Activated CD4-positive, CD25-positive, alpha-beta regulatory T cell treated with anti-CD3 and anti-CD28 coated beads, Interleukin-2, amount 50 U/mL, for 16 hours (primary cell): ENCODE measurements at regions not wholly inside any gene's neighbourhood (a gene's known extent, or its start where the extent isn't known, plus 50 kb on each side); places are given as distances from the start of the nearest gene placed in this dataset.

Experiments used
- DNase-seq: peaks from one replicate; pipeline ENCODE4 v3.0.0-alpha.2; 2020; ENCODE audit warnings: low read depth, low spot score

DNA sequence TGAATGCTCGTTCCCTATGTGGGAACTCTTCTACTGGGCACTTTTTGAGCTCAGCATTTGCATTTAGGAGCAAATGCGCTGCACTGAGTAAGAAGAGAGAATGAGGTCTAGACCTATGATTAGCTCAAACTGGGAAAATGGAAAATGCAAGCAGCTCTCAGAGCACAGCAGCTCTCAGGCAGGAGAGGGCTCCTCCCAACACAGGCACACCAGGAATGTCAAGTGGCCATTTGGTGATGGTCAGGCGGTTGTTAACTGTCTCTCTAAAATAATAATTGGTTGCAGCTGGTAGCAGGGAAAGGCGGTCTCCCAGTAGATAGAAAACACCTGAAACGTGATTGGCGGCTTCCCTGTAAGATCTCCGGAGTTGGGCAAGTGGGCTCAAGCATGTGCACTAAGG is 162.0 kb upstream of the ECI2 start:
- no peak for DNase-seq

DNA sequence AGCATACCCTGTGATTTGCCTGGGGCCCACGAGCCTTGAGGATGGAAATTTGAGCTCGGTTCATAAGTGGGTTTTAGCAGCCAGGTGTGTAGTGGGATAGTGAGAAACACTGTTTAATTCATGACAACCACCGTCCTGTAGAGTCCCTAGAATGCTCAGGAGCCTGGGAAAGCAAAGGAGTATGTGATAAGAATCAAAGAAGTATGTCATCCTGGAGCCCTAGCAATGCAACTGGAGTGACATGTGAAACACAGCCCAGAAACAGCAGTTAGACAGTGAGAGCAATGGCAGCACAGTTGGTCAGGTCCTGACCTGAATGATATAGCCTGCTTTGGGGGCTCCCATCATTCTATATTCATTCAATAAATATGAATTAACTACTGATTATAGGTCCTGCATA is 161.2 kb upstream of the ECI2 start:
- DNase-seq, result no peak

DNA sequence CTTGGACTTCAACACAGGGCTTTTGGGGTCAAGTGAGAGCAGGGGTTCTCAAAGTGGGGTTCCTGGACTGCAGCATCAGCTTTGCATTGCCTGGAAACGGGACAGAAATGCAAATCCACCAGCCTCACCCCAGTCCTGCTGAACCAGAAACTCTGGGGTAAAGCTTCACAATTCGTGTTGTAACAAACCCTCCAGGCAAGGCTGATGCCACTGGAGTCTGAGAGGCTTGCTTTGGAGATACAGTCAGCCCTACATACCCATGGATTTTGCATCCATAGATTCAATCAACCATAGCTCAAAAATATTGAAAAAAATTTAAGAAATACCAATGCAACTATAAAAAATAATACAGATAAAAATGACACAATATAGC is 160.4 kb upstream of the ECI2 start:
- DNase-seq, result no peak

DNA sequence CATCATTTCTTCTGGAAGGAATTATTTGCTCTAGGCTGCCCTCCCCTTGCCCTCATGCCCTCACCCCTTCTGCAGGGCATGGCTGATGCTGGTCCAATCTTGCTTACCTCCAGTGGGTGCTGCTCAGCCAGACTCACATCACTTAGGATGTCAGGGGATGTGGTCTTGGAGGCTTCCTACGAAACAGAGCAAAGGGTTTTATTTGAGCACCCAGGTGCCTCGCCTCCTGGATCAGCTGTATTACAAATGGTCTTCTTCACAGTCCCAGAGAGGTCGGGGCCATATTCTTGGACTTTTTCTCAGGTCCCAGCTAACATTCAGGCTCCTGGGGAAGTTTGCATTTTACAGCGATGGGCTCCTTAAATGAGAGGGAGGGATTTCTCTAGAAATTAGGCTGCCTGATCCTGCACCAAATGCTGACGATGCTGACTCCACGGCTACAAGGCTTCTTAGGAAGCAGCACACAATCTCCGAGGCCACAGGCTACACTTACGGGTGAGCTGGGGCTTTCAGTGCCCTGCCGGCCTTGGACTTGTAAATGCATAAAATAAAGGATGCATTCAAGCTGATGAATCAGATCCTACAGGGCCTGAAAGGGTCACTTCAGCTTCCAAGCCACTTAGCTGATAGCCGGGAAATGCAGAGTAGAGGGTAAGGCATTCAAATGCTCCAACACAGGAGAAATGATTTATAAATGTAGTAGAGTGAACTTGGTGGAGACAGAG is 159.8 kb upstream of the ECI2 start:
- no peak for DNase-seq

DNA sequence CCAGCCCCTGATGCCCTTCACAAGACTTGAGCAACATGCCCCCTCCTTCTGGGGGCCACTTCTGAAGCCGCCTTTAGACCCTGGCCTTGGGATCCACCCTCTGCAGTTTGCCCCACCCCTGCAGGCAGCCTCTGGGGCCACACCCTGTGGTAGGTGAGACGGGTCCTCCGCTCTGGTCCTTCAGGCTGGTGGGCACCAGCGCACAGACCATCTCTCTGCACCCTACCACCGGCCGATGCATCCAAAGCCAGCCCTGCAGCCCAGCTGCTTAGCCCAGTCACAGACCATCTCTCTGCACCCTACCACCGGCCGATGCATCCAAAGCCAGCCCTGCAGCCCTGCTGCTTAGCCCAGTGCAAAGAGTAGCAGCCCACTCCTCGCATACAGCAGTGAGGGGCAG is 159.3 kb upstream of the ECI2 start:
- no peak for DNase-seq

DNA sequence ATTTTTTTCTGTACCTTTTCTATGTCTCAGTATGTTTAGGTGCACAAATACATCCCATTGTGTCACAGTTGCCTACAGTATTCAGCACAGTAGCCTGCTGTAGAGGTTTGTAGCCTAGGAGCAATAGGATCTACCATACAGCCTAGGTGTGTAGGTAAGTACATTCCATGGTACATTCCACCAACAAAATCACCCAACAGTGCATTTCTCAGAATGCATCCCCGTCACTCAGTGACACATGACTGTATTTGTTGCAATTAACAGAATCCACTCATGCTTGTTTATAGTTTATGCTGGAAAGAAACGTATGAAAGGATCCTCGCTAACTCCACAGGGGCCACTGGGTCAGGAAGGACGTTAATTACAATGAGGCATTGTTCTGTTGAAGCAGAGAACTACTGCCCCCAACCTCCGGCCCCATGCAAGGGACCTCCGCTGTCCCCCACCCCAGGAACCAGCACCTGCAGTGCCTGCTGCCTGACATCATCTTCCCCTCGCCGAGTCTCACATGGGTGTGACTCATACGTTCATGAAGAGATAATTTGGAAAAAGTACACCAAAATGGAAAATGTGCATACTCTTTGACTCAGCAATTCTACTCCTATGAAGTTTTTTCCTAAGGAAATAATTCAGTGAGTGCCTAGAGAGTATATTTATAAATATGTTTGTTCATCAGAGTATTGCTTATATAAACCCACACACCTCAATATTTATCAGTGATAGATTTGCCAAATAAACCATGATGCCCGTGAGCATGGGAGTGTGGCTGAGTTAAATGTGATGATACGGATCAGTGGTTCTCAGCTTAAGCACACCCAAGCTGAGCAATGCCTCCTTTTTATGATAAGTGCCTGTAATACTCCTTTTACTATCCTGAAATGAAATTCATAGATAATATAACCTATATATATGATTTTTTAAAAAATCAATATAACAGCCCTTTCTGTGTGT is 156.4 kb upstream of the ECI2 start:
- DNase-seq, result no peak

DNA sequence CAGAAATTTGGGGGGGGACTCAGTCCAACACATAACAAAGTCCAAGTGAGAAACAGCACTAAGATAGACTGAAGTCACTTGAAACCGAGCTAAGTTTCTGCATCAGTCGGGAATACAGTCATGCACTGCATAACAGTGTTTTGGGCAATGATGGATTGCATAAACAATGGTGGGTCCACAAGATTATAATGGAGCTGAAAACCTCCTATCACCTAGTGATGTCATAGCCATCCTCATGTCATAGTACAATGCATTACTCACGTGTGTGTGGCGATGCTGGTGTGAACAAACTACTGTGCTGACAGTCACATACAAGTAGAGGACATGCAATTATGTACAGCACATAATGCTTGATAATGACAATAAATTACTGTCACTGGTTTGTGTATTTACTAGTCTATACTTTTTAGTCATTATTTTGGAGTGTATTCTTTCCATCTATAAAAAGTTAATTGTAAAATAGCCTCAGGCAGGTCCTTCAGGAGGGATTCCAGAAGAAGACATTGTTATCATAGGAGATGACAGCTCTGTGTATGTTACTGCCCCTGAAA is 154.5 kb upstream of the ECI2 start:
- no peak for DNase-seq

DNA sequence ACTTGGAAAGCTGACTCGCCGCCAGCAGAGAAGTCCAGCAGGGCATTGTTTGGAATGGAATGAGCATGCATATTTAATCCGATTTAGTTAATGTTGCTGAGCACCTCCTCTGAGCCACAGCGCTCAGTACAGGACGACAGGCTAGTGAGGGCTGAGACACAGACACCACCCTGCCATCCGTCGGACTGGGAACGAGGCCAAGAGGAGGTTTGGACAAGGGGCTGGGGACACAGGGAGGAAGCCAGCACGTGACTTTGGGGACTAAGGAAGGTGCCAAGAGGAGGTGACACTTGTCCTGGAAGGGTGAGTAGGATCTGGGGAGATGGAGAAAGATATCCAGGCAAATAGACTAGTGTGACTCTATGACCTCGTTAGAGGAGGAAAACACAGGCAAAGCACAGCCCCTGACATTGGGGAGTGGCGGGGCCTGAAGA is 152.5 kb upstream of the ECI2 start:
- no peak for DNase-seq

DNA sequence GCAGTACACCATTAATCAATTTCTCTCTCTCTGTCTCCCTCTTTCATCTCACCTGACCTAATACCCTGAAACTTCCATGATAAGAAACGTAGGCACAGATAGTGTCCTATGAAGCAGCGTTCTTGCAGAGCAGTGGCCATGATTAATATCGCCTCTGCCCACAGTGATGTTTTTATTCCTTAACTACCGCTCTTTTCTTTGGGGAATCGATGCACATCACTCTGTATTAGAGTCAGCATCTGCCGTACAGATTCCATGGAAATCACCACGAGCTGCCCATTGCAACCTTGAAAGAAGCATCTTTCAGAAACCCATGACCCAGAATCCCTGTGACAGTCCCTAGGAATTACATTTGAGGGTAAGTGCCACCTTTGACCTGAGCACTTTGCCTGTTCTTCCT is 152.0 kb upstream of the ECI2 start:
- no peak for DNase-seq

DNA sequence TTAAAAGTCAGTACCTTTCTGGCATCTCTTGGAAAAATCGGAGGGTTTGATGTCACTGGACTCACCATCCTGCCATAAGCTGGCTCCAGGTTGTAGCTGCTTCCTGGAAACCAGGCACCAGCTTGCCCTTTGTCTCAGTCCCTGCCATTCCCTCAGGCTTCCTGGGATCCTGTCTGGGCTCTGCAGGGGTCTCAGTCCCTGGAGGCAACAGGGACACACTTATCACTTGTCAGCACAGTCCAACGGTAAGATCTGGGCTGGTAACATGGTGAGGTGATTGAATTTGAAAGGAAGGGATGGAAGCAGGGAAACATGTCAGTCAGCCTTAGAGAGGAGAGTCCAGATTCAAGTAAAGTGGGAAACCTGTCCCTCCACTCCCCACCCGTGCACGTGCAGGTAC is 147.6 kb upstream of the ECI2 start:
- no peak for DNase-seq

DNA sequence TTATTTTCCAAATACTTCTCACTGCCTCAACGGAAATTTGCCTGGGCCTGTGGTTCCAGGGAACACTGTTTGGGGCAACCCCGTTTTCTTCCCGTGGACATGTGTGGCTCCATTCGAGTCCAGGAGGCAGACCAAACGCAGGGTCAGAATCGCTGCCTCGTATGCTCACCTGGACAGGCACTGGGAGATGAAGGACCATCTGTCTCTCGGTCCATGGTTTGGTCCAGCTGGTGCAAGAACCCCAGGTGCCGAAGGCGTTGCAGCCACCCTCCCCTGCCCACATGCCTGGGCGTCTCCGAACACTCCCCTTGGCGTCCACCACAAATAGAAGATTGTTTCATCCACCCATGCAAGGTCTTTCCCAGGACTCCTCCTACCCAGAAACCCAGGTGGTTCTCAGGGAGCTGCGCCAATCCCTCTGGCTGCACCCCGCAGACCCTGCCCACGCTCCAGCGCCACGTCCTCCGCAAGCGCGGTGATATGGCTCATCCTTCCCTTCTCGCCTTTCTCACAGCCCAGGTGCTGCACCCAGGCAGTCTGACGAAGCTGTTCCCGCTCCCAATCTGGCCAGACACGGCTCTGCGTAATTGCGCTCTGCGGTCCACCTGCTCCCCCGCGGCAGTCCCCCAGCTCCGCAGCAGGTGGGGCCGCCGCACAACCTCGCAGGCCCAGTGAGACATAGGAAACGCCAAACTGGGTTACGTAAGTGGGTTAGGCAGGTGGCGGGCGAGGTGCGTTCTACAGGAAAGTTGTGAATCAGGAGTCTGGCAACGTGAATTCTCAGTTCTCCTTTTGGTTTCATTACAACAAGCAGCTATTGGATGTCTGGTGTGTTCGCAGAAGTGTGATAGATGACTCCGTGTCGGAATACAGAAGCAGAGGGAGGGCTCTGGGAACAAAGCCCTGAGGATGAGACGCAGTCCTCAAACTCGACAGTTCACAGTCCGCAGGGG is 146.2 kb upstream of the ECI2 start:
- DNase-seq, result no peak

DNA sequence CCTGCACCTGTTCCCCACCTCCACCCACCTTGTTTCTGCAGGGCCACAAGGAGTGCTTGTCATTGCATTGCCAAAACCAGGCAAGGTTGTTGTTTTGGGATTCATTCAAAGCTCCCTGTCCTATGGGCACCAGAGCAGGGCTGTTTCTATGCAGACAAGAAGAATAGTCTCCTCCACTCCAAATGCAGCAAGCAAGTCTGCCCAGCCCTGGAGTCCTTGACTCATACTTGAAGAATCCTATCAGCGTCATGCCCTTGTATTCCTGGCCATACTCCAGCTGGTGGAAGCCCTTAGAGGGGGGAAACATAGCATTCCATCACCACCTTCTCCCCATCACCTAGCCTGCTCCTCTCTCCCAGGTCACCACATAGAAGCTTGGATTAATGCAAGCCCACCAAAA is 145.3 kb upstream of the ECI2 start:
- DNase-seq, result no peak

DNA sequence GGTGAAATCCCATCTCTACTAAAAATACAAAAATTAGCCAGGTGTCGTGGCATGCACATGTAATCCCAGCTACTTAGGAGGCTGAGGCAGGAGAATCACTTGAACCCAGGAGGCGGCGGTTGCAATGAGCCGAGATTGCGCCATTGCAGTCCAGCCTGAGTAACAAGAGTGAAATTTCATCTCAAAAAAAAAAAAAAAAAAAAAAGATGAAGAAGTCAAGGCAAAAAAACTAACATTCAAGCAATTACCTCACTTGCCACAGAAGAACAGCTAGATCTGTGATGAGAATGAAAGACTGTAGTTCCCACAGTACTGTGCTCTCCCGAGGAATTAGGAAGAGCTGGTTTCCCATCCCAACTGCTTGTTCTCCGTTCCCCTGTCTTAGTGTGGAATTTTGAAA is 144.7 kb upstream of the ECI2 start:
- no peak for DNase-seq

DNA sequence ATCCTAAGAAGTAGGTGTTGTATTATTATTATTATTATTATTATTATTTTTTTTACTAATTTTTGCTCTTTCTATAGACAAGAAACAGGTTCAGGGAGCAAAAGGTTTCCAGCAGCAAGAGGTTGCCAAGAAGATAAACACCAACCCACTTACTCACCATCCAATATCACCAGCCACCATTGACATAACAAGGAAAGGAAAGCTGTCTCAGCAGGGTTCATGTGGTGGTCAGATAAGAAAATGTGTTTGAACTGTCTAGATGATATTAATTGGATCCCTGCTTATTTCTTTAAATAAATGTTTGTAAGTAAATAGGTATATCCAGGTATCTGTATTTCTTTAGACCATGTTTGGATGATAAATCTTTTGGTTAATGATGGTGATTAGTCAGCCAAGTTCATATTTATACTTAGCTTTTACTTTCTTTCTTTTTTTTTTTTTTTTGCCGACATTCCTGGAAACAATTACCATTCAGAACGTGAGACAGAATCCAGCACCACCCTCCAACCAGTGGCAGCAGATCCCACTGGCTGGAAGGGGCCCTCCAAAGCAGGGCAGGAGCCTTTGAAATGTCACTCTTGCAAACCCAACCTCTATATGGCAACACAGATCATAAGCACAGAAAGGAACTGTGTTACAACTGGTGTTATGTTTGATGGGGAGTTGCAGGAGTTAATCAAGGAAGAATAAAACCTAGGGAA is 139.2 kb upstream of the ECI2 start:
- DNase-seq, result no peak

DNA sequence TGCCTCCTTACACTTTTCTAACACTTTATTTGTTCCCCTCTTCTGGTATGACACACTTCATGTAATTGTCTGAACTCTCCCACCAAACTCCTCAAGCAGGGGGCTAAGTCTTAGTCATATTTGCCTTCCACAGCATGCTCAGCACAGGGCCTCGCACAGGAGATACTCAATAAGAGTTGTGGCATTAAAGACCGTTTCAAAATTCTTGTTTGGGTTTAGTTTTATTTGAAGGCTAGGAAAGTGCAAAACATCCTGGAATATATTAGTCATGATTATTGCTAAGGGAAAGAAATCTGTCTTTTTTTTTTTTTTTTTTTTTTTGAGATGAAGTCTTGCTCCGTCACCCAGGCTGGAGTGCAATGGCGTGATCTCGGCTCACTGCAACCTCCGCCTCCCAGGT is 137.6 kb upstream of the ECI2 start:
- no peak for DNase-seq

DNA sequence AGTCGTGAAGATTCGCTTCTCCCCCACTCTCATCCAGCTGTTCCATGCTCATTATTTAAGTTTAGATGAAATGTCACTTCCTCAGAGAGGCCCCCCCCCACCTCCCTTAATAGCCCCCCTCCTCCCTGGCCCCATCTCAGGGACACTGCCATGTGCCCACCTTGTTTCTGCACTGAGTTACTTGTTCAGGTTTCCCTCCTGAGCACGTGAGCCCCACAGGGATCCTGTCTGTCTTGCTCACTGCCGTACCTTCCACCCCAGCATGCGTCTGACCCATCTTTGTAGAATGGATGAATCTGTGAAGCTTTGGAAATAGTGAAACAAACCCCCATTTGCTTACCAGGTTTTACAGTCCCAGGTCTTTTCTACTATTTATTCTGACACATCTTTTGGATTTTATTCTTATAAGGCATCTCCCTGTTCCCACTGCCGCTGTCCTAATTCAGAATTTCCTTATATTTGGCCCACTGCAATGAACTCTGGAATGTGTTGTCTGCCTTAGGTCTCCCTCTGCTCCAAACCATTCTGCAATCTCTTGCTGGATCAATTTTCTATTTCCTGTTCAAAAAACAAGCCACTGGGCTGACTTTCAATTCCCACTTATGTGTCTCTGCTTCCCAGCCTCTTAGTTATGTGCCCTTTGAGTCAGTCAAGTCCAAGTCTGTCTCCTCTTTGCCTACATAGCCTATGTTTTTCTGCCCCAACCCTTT is 136.5 kb upstream of the ECI2 start:
- no peak for DNase-seq

DNA sequence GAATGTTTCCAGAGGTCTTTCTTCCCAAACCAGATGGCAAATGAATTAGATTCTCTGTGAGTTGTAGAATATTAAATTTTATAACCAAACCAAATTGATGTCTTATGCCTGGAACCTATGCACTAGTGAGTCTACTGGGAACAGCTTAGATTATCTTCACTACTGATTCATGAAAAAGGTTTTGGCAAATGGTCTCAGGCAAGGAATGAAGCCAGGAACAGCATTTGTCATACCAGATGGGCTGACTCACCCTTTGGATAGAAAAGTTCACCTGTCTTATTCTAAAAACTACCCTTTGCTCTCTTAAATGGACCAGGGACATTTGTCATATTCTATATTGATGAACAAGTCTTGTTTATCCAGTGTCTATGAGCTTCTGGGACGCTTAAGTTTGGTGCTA is 135.4 kb upstream of the ECI2 start:
- no peak for DNase-seq

DNA sequence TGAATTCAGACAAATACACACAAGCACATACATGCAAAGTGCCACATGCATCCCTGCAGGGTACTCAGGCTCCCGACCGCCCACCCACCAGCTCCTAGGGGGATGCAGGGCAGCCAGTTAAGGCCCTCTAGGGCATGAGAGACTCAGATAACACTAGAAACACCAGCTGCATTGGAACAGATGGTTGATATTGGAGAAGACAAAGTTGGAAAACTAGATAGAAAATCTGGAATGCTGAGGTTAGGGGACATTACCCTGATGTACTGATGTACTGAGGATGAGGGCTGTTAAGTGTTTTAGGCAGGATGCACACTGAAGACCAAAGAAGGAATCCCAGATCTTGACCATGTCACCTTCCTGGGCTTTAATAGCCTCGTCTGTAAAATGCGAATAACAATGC is 134.6 kb upstream of the ECI2 start:
- DNase-seq, result no peak

DNA sequence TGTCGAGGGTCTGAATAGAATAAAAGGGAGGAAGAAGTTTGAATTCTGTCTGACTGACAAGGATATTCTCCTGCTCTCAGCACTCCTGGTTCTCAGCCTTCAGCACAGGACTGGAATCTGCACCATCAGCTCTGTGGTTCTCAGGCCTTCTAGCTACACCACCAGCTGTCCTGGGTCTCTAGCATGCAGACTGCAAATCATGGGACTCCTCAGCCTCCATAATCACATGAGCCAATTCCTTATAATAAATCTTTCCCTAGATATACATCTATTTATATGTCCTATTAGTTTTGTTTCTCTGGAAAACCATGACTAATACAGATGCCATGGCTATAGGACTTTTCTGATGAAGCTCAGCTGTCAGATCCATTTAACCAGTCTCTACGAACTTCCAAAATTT is 132.8 kb upstream of the ECI2 start:
- DNase-seq, result no peak

DNA sequence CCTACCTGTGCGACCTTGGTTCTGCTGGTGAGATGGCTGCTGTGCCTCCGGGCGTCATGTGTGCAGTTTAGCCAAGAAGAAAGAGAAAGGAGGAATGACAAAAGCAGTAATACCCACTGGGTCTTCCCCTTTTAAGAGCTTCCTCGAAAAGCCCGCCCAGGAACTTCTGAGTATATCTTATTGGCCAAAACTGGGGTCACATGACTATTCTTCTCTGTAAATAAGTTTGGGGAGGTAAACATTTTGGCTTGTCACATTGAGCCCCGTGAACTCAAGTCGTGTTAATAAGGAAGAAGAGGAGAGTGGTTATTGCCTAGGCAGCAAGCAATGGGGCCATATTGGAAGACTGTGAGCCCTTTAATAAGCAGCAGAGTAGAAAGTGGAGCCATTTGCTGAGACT is 130.4 kb upstream of the ECI2 start:
- DNase-seq, result no peak
